ENCODE measurements at regions not wholly inside any gene's neighbourhood (a gene's known extent, or its start where the extent isn't known, plus 50 kb on each side); places are given as distances from the start of the nearest gene placed in this dataset.

DNA sequence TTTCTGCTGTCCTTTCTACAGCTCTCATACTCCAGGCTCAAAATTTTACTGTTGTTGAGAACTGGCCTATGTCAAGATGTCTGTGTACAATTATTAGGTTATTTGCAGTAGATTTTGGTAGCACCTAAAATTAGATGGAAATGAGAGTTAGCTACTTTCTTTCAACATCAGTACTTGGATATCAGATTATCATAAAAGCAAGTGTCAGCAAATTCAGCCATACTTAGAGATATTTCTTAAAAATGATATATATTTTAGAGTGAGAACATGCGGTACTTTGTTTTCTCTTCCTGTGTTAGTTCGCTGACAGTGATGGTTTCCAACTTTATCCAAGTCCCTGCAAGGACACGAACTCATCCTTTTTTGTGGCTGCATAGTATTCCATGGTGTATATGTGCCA, 351.8 kb upstream of the LRRC7 start:
- TF ChIP-seq, protein P1, sequence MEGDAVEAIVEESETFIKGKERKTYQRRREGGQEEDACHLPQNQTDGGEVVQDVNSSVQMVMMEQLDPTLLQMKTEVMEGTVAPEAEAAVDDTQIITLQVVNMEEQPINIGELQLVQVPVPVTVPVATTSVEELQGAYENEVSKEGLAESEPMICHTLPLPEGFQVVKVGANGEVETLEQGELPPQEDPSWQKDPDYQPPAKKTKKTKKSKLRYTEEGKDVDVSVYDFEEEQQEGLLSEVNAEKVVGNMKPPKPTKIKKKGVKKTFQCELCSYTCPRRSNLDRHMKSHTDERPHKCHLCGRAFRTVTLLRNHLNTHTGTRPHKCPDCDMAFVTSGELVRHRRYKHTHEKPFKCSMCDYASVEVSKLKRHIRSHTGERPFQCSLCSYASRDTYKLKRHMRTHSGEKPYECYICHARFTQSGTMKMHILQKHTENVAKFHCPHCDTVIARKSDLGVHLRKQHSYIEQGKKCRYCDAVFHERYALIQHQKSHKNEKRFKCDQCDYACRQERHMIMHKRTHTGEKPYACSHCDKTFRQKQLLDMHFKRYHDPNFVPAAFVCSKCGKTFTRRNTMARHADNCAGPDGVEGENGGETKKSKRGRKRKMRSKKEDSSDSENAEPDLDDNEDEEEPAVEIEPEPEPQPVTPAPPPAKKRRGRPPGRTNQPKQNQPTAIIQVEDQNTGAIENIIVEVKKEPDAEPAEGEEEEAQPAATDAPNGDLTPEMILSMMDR (IDR thresholded peaks at IDR 0.05 in 4 of 5, conservative IDR thresholded peaks at IDR 0.05 in 1 of 5), result no peak
- no peak for TF ChIP-seq POLR2A (IDR thresholded peaks at IDR 0.05)
- in situ Hi-C loops (cut with MboI; ENCODE audit: low sequenced_read_pairs in 4 of 4), result loop anchor here in 1 of 4 donors (10.0 kb wide), 1 partner anchor 61 kb away; no protein-coding TSS in a partner anchor
- DNase-seq, result no peak
- Histone ChIP-seq H3K27ac (no peak overlapping the region), H3K9me3 (no peaks in the 10 kb centered on the region), H3K36me3 (no peaks in the 10 kb centered on the region), H3K4me1 (no peaks in the 10 kb centered on the region), H3K4me3 (no peak overlapping the region), H3K27me3 (no peaks in the 10 kb centered on the region)
- no peak for ATAC-seq
- intact Hi-C loops (cut with DNase I; ENCODE audit: low total_unique reads), result no loop called here

DNA sequence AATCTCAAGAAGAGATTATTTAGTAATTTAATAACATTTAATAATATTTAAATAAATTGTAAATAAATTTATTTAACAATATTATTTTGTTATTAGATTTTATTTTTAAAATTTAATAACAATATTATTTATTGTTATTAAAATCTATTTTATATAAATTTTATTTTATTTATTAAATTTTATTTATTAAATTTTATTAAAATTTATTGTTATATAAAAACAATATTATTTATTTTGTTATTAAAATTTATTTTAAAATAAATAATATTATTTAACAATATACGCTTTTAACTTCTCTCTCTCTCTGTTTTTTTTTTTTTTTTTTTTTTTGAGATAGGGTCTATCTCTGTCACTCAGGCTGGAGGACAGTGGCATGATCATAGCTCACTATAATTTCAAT, 347.1 kb upstream of the LRRC7 start:
- in situ Hi-C loops (cut with MboI; ENCODE audit: low sequenced_read_pairs in 4 of 4) (no loop called here), intact Hi-C loops (cut with DNase I; ENCODE audit: low total_unique reads) (no loop called here)

DNA sequence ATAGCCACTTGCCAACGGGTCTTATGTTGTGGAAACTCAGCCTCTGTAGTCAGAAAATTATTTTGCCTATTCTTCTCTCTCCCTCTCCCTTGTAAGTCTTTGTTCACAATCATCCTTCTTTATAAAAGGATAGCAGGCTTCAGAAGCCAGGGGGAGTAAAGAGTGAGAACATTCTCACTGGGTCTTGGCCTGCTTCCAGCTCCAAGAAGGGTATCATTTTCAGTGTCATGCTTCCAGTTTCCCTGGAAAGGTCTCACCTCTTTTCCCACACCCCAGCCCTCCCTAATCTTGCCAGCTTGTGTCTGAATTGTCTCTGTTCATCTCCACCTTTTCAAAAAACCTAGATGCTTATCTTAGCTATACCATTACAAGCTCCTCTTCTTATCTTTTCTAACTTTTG, 346.2 kb upstream of the LRRC7 start:
- Histone ChIP-seq H3K9me3 (no peaks in the 10 kb centered on the region), H3K36me3 (no peaks in the 10 kb centered on the region), H3K4me1 (no peaks in the 10 kb centered on the region), H3K27me3 (no peaks in the 10 kb centered on the region), H3K27ac (no peak overlapping the region), H3K4me3 (no peak overlapping the region)
- intact Hi-C loops (cut with DNase I; ENCODE audit: low total_unique reads), result no loop called here
- TF ChIP-seq, protein P1 (IDR thresholded peaks at IDR 0.05 in 4 of 5, conservative IDR thresholded peaks at IDR 0.05 in 1 of 5), result no peak
- no peak for TF ChIP-seq POLR2A (IDR thresholded peaks at IDR 0.05)
- ATAC-seq, result no peak
- in situ Hi-C loops (cut with MboI; ENCODE audit: low sequenced_read_pairs in 4 of 4), result no loop called here
- no peak for DNase-seq

More for the DNA sequence above, 347.1 kb upstream of the LRRC7 start:
- Histone ChIP-seq H3K27me3 (no peaks in the 10 kb centered on the region), H3K36me3 (no peaks in the 10 kb centered on the region), H3K4me3 (no peak overlapping the region), H3K27ac (no peak overlapping the region), H3K9me3 (no peaks in the 10 kb centered on the region), H3K4me1 (no peaks in the 10 kb centered on the region)
- DNase-seq, result no peak
- no peak for ATAC-seq
- TF ChIP-seq, protein P1 (IDR thresholded peaks at IDR 0.05 in 4 of 5, conservative IDR thresholded peaks at IDR 0.05 in 1 of 5), result no peak
- TF ChIP-seq POLR2A (IDR thresholded peaks at IDR 0.05), result no peak

DNA sequence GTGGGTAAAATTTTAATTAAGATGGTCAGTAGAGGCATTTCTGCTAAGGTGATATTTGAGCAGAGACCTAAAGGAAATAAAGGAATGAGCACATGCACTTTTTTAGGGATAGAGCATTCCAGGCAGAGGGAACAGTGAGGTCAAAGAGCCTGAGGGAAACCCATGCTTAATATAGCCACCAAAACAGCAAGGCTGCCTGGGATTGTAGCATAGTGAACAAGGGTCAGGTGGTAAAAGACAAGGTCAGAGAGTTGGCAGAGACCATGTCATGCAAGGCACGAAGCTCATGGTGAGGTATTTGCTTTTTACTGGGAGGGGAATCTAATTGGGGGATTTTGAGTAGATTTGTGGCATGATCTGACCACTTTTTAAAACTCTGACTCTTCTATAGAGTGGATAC, 344.6 kb upstream of the LRRC7 start:
- Histone ChIP-seq H3K4me3 (no peak overlapping the region), H3K36me3 (no peaks in the 10 kb centered on the region), H3K4me1 (no peaks in the 10 kb centered on the region), H3K27me3 (no peaks in the 10 kb centered on the region), H3K9me3 (no peaks in the 10 kb centered on the region), H3K27ac (no peak overlapping the region)
- intact Hi-C loops (cut with DNase I; ENCODE audit: low total_unique reads), result no loop called here
- TF ChIP-seq, protein P1 (IDR thresholded peaks at IDR 0.05 in 4 of 5, conservative IDR thresholded peaks at IDR 0.05 in 1 of 5), result no peak
- no peak for TF ChIP-seq POLR2A (IDR thresholded peaks at IDR 0.05)
- no peak for DNase-seq
- in situ Hi-C loops (cut with MboI; ENCODE audit: low sequenced_read_pairs in 4 of 4), result no loop called here
- ATAC-seq, result no peak

DNA sequence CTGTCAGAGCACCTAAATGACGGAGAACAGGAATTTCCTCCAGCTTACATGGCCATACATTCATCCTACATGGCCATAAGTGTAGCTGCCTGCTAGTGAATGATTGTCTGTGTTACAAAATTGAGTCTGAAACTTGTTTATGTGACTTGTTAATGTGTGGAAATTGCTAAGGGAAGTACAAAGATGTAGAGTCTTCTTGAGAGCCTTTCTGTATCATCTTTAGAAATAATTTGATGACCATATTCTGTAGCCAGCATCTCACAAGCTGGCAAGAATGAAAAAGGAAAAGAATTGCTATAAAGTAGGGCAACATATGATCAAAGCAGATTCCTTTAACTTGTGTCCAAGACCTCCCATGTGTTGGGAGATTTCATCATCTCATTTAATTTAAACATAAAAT, 339.2 kb upstream of the LRRC7 start:
- intact Hi-C loops (cut with DNase I; ENCODE audit: low total_unique reads) (no loop called here), in situ Hi-C loops (cut with MboI; ENCODE audit: low sequenced_read_pairs in 4 of 4) (no loop called here)
- Histone ChIP-seq H3K4me1 (no peaks in the 10 kb centered on the region), H3K4me3 (no peak overlapping the region), H3K9me3 (no peaks in the 10 kb centered on the region), H3K36me3 (no peaks in the 10 kb centered on the region), H3K27me3 (no peaks in the 10 kb centered on the region), H3K27ac (no peak overlapping the region)
- DNase-seq (no peak), ATAC-seq (no peak)
- TF ChIP-seq POLR2A (IDR thresholded peaks at IDR 0.05), result no peak
- TF ChIP-seq, protein P1 (IDR thresholded peaks at IDR 0.05 in 4 of 5, conservative IDR thresholded peaks at IDR 0.05 in 1 of 5), result no peak

Measured in gastrocnemius medialis (tissue), 4 donors.